ENCODE measurements at regions not wholly inside any gene's neighbourhood (a gene's known extent, or its start where the extent isn't known, plus 50 kb on each side); places are given as distances from the start of the nearest gene placed in this dataset.
A peak's percentile ranks its signal among the peaks of the same experiment; 100 is the strongest.

- no peak for DNase-seq (ENCODE audit: low spot score)
- Mint-ChIP-seq H3K9me3 (no peaks in the 10 kb centered on the region), H3K4me3 (no peak overlapping the region), H3K36me3 (peaks cover 7% of the 10 kb centered on the region; the same call in 1 of the 2 replicates), H3K27ac (peak overlapping the region; percentile 34; the same call in 1 of the 2 replicates), H3K27me3 (ENCODE audit: low read depth) (no peaks in the 10 kb centered on the region), H3K4me1 (no peaks in the 10 kb centered on the region)
- CTCF ChIA-PET, result no interaction called here
- POLR2A ChIA-PET, result no interaction called here
- ATAC-seq, result no peak
- no peak for TF ChIP-seq KAT7 (CRISPR knock-in tag; IDR thresholded peaks at IDR 0.05; ENCODE audit: borderline replicate concordance)
- TF ChIP-seq RORB (CRISPR knock-in tag; IDR thresholded peaks at IDR 0.05), result no peak
- TF ChIP-seq, protein P1, sequence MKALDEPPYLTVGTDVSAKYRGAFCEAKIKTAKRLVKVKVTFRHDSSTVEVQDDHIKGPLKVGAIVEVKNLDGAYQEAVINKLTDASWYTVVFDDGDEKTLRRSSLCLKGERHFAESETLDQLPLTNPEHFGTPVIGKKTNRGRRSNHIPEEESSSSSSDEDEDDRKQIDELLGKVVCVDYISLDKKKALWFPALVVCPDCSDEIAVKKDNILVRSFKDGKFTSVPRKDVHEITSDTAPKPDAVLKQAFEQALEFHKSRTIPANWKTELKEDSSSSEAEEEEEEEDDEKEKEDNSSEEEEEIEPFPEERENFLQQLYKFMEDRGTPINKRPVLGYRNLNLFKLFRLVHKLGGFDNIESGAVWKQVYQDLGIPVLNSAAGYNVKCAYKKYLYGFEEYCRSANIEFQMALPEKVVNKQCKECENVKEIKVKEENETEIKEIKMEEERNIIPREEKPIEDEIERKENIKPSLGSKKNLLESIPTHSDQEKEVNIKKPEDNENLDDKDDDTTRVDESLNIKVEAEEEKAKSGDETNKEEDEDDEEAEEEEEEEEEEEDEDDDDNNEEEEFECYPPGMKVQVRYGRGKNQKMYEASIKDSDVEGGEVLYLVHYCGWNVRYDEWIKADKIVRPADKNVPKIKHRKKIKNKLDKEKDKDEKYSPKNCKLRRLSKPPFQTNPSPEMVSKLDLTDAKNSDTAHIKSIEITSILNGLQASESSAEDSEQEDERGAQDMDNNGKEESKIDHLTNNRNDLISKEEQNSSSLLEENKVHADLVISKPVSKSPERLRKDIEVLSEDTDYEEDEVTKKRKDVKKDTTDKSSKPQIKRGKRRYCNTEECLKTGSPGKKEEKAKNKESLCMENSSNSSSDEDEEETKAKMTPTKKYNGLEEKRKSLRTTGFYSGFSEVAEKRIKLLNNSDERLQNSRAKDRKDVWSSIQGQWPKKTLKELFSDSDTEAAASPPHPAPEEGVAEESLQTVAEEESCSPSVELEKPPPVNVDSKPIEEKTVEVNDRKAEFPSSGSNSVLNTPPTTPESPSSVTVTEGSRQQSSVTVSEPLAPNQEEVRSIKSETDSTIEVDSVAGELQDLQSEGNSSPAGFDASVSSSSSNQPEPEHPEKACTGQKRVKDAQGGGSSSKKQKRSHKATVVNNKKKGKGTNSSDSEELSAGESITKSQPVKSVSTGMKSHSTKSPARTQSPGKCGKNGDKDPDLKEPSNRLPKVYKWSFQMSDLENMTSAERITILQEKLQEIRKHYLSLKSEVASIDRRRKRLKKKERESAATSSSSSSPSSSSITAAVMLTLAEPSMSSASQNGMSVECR (CRISPR knock-in tag; IDR thresholded peaks at IDR 0.05; ENCODE audit: borderline replicate concordance), result no peak
Measured at GRCh38 chr7:149595541-149595940, 97.9 kb upstream of the ZNF746 start.

DNA sequence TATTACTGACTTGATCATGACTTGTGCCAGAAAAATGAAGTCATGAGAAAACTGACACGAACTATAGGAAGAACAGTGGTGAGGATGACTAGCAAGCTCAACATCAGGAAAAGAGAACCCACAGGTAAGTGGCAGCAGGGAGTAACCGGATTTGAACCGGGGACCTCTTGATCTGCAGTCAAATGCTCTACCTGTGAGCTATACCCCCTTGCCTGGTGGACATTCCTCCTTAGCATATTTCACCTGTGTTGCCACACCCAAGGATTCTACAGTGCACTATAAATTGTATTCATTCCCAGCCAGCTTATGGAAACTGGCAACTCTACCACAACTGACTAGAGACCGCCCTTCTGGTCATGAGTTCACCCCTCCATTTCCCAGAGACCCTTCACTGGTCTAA, 97.5 kb upstream of the ZNF746 start:
- no peaks in the 10 kb centered on the region for H3K27me3 Mint-ChIP-seq (ENCODE audit: low read depth)
- no peak for DNase-seq (ENCODE audit: low spot score)
- no peaks in the 10 kb centered on the region for H3K9me3 Mint-ChIP-seq
- H3K4me3 Mint-ChIP-seq, result no peak overlapping the region
- H3K27ac Mint-ChIP-seq, result no peak overlapping the region
- no peaks in the 10 kb centered on the region for H3K4me1 Mint-ChIP-seq
- peaks cover 5% of the 10 kb centered on the region; the same call in 1 of the 2 replicates for H3K36me3 Mint-ChIP-seq
- CTCF ChIA-PET, result no interaction called here
- TF ChIP-seq JUN (CRISPR knock-in tag; IDR thresholded peaks at IDR 0.05) (no peak), EMX1 (CRISPR knock-in tag; IDR thresholded peaks at IDR 0.05) (no peak), ZNF396 (CRISPR knock-in tag; IDR thresholded peaks at IDR 0.05; ENCODE audit: borderline replicate concordance) (no peak), ZNF671 (CRISPR knock-in tag; IDR thresholded peaks at IDR 0.05) (no peak), TEAD1 (CRISPR knock-in tag; IDR thresholded peaks at IDR 0.05) (no peak), MXD4 (CRISPR knock-in tag; IDR thresholded peaks at IDR 0.05; ENCODE audit: borderline replicate concordance) (no peak), ZNF281 (CRISPR knock-in tag; IDR thresholded peaks at IDR 0.05) (no peak), PRRX2 (CRISPR knock-in tag; IDR thresholded peaks at IDR 0.05) (no peak), FOXK1 (CRISPR knock-in tag; IDR thresholded peaks at IDR 0.05) (no peak), SMAD4 (CRISPR knock-in tag; IDR thresholded peaks at IDR 0.05) (no peak), ATF2 (CRISPR knock-in tag; IDR thresholded peaks at IDR 0.05; ENCODE audit: borderline replicate concordance, low read depth) (no peak)
- TF ChIP-seq, protein P2, sequence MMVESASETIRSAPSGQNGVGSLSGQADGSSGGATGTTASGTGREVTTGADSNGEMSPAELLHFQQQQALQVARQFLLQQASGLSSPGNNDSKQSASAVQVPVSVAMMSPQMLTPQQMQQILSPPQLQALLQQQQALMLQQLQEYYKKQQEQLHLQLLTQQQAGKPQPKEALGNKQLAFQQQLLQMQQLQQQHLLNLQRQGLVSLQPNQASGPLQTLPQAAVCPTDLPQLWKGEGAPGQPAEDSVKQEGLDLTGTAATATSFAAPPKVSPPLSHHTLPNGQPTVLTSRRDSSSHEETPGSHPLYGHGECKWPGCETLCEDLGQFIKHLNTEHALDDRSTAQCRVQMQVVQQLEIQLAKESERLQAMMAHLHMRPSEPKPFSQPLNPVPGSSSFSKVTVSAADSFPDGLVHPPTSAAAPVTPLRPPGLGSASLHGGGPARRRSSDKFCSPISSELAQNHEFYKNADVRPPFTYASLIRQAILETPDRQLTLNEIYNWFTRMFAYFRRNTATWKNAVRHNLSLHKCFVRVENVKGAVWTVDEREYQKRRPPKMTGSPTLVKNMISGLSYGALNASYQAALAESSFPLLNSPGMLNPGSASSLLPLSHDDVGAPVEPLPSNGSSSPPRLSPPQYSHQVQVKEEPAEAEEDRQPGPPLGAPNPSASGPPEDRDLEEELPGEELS (CRISPR knock-in tag; IDR thresholded peaks at IDR 0.05), result no peak
- TF ChIP-seq, protein P3, sequence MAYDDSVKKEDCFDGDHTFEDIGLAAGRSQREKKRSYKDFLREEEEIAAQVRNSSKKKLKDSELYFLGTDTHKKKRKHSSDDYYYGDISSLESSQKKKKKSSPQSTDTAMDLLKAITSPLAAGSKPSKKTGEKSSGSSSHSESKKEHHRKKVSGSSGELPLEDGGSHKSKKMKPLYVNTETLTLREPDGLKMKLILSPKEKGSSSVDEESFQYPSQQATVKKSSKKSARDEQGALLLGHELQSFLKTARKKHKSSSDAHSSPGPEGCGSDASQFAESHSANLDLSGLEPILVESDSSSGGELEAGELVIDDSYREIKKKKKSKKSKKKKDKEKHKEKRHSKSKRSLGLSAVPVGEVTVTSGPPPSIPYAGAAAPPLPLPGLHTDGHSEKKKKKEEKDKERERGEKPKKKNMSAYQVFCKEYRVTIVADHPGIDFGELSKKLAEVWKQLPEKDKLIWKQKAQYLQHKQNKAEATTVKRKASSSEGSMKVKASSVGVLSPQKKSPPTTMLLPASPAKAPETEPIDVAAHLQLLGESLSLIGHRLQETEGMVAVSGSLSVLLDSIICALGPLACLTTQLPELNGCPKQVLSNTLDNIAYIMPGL (CRISPR knock-in tag; IDR thresholded peaks at IDR 0.05), result no peak
- TF ChIP-seq, protein P4, sequence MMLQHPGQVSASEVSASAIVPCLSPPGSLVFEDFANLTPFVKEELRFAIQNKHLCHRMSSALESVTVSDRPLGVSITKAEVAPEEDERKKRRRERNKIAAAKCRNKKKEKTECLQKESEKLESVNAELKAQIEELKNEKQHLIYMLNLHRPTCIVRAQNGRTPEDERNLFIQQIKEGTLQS (CRISPR knock-in tag; conservative IDR thresholded peaks at IDR 0.05), result no peak
- no peak for ATAC-seq
- POLR2A ChIA-PET, result no interaction called here
